GM21381 (cell line): ENCODE measurements at regions not wholly inside any gene's neighbourhood (a gene's known extent, or its start where the extent isn't known, plus 50 kb on each side); places are given as distances from the start of the nearest gene placed in this dataset.
A peak's percentile ranks its signal among the peaks of the same experiment; 100 is the strongest.
"Not testable (repeated sequence)": the region's sequence is repeated elsewhere in the genome, so short reads cannot be mapped to it uniquely, and the experiment has no call there.

Experiments
- ATAC-seq: cut with Tn5 transposase; IDR thresholded peaks from one replicate; pipeline ENCODE4 v1.9.1; 2021; ENCODE audit warnings: mild to moderate bottlenecking, moderate library complexity; ENCODE audit not compliant: unreplicated experiment

GRCh38 chr1:193916452-193916851, 730.0 kb upstream of the B3GALT2 start:
- ATAC-seq = no peak

DNA sequence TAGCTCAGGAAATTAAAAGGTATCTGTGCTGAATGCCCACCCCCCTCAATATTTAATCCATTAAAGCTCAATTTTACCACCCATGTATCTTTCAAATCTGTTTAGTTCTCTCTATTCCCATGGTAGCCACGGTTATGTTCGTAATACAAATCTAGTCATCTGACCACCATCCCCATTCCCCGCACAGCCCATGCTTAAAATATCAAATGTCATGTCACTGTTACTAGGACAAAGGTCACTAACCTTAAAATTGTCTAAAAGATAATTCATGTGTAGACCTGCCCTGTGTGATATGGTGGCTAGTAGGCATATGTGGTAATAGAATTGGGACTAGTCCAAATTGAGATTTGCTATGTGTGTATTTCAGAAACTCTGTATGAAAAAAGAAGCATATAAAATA, 728.5 kb upstream of the B3GALT2 start:
- ATAC-seq = no peak

- ATAC-seq = no peak
These were observed 723.1 kb upstream of the B3GALT2 start for GRCh38 chr1:193909406-193910082.

DNA sequence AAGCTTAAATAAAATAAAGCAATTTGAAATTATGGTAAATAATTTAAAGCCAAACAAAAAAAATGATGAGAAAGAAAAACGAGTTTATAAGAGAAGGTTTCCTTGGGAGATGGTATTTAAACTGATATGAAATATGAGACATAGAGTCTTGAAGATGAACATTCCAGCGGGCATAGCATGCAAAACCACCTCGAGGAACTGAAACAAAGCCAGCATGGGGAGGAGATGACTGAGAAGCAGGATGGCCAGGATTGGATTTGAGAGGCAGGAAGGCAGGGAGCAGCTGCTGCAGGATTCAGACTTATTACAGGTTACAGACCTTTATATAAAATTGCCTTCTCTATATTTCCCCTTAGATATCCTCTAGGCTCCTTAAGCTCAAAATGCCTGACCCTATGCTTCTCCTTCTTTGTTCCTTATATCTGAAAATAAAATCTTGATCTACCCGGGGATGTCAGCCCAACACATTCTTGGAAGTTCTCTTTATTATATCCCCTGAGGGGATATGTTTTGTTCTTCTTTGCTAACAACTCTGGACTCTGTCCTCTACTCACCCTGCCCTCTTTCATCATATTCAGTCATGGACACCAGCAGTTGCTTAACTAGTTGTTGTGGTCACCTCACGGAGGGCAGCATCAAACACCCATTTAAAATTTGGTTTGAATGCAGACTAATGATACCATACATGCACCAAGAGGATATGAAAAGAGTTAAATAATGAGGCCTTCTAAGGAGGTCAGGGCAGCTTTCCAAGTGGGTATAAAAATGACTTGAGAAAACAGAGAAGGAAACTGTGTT, 719.1 kb upstream of the B3GALT2 start:
- ATAC-seq = no peak

DNA sequence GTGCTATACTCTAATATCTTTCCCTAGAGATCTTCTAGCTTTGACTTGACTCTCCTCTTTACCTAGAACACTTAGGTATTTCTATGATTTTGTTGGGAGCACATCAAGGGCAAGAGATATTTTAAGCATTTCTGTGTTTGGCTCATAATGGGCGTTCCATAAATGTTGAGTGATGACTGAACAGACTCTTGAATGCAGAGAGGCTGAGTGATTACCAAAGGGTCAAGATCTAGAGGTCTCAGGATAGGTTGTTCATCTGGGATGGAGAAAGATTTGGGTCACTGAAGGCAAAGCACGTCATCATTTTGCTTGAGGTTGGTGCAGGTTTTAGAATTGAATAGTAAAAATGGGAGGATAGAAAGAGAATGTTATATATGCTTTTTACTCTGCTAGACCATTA, 705.4 kb upstream of the B3GALT2 start:
- no peak for ATAC-seq

DNA sequence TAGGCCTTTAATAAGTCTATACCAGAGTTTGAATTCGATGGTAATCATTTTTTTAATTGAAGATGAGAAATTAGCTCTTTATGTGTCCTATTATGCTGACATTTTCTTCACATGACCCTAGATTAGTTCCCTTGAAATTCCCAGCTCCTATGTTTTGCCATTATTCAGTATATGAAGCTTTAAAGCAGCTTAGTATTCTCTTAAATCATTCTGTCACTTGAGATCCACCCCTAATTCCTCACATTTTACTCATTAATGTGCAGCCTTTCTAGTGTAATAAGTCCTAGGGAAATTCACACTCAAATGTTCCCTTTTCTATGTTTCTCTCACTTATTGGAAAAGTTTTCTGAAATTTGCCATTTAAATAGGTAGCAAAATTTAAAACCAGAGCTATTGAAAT, 704.5 kb upstream of the B3GALT2 start:
- ATAC-seq = no peak

GRCh38 chr1:193884848-193885558, 698.6 kb upstream of the B3GALT2 start:
- ATAC-seq = no peak

DNA sequence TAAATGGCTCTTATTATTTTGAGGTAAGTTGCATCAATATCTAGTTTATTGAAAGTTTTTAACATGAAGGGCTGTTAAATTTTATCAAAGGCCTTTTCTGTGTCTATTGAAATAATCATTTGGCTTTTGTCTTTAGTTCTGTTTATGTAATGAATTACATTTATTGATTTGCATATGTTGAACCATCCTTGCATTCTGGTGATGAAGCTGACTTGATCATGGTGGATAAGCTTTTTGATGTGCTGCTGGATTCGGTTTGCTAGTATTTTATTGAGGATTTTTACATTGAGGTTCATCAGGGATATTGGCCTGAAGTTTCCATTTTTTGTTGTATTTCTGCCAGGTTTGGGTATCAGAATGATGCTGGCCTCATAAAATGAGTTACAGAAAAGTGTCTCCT, 691.5 kb upstream of the B3GALT2 start:
- ATAC-seq = not testable (repeated sequence)

DNA sequence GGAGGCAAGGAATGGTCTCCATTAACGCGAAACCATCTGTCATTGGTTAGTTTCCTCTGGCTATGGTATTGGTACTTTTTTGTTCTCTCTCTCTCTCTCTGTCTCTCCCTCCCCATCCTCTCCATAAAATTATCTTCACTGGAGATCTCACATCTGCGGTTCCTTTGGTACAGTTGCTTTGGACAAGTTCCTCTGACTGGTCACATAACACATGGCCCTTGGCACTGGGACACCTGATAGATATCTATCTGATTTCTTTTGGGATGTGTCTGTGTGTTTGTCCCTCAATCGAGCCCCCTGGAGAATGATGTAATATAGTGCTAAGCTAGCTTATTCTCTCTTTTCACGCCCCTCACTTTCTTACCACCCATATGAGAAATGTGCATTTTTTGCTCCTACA, 682.0 kb upstream of the B3GALT2 start:
- no peak for ATAC-seq

DNA sequence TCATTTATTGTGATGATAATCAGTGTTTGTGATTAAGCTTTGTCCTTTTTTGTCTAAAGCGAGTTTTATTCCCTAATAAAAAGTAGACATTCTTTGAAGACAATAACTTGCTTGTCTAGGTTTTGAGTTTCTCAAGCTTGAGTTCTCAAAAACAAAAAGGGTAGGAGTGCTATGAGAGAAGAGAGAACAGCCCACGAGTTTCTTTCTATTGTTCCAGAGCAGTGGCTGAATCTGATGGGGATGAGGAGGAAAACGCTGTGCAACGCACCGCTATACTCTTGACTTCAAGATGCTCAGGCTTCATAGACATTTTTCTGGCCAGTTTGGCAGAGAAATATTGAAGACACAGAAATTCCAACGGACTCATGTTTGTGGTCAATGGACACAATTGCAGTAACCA, 669.8 kb upstream of the B3GALT2 start:
- ATAC-seq = no peak

DNA sequence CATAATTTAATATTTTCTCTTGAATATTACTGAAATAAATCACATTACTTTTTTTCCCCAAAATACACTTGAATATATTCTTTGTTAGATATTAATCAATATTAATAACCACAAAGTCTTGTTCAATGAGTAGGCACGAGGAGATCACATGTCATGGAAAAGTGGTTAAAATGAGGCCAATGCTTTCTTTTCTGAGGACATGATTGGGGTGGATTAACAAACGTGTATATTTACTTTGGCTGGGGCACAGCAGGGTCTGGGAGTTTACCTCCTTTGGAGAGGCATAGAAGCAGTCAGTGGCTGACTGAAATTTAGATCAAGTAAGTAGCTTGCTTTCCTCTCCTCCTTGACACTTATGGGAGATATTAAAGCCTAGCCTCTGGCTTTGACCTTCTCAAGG, 664.3 kb upstream of the B3GALT2 start:
- no peak for ATAC-seq

DNA sequence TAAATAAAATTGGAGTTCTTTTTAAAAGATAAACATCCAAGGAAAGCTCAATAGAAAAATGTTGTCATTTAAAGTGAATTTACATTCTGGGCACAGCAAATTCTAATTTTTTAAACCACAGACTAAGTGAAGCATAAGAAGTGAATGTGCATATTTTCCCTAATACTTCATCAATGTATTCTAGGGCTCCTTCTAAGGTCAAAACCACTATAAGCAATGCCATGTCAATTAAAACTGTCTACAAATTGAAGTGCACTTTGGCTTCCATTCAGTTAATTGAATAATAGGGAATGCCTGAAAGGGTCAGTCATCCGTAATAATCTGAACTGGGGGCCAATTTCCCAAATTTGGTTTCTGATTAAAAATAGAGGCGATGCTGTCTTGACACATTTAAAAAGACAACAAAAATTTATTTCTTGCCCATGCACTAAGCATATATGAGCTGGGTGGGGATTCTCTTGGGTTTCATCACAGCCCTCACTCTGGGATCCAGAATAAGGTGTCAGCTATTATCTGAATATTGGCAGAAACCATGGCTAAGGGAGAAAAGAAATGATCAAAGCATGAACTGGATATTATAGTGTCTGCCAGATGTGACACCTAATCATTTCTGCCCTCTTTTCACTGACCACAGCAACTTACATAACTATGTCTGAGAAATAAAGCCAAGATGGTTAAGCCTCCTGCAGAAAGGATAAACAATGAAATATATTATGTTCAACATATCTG, 660.6 kb upstream of the B3GALT2 start:
- ATAC-seq = no peak

- ATAC-seq = no peak
These were observed 660.0 kb upstream of the B3GALT2 start for GRCh38 chr1:193846411-193846810.

DNA sequence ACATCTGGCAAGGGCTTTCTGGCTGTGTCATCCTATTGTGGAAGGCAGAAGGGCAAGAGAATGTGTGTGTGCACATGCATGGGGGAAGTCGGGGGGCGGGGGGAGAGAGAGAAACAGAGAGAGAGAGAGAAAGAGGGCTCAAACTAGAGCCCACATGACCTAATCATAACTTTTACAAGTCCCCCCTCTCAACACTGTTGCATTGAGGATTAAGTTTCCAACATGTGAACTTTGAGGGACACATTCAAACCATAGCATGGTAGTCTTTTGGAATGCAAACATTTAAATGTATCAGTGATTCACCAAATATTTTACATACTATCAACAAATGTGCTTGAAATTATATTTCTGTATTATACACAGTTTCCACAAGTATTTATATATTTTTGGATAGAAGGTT, 655.4 kb upstream of the B3GALT2 start:
- no peak for ATAC-seq

GRCh38 chr1:193831465-193831864, 645.1 kb upstream of the B3GALT2 start:
- no peak for ATAC-seq

DNA sequence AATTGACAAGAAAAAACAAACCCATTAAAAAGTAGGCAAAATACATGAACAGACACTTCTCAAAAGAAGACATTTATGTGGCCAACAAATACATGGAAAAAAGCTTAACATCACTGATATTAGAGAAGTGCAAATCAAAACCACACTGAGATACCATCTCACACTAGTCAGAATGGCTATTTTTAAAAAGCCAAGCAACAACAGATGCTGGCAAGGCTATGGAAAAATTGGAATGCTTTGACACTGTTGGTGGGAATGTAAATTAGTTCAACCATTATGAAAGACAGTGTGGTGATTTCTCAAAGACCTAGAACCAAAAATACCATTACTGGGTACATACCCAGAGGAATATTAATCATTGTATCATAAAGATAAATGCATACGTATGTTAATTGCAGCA, 641.1 kb upstream of the B3GALT2 start:
- ATAC-seq = no peak

- no peak for ATAC-seq
These were observed 633.0 kb upstream of the B3GALT2 start for GRCh38 chr1:193819376-193819775.

GRCh38 chr1:193807208-193807607, 620.8 kb upstream of the B3GALT2 start:
- ATAC-seq = no peak

DNA sequence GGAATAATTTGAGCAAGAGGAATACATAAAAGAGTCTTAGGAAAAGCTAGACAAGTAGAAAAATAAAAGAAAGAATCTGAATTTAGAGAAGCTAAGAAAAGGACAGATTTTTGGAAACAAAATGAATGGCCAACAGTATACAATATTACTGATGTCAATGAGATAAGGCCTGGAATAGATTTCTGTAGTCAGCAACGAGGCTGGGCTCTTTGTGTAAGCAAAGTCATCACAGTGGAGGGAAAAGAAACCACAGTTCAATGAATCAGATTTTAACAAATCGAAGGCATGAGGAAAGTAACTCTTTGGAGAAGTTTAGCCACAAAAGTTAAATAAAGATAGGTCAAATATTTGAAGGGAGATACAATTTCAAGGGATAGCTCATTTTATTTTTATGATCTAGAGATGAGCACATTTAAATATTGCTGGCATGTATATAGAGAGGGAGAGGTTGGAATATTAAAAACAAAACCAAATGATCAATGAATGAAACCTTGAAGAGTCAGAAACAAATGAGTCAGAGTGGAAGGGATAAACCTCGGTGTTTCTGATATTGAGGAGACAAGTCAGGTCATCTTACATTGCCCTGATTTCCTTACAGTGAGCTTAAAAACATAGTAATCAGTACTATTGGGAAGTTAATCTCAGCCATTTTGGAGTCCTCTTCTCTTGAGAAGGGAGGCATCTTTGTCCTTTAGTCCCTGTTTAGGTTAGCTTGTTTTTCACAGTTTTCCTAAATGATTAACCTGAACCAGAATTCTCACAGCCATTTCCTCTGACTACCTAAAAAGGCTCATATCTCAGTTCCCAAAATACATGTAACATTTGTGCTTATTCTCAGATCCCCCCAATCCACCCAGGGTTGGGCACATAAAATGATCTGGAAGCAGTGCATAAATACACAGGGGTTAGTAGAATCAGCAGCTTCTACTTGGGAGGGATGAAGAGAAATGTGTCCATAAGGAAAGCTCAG, 620.0 kb upstream of the B3GALT2 start:
- ATAC-seq = peak; percentile 66
